ENCODE measurements at regions not wholly inside any gene's neighbourhood (a gene's known extent, or its start where the extent isn't known, plus 50 kb on each side); places are given as distances from the start of the nearest gene placed in this dataset.

GRCh38 chrX:13112499-13112898, 68.1 kb upstream of the FAM9C start:
- TF ChIP-seq EP300 (IDR thresholded peaks at IDR 0.05; ENCODE audit: low read depth): no peak
- TF ChIP-seq CTCF (IDR thresholded peaks at IDR 0.05): no peak
- no peak for TF ChIP-seq POLR2A (IDR thresholded peaks at IDR 0.05)

Measured in transverse colon (tissue), 3 donors.